ENCODE measurements at regions not wholly inside any gene's neighbourhood (a gene's known extent, or its start where the extent isn't known, plus 50 kb on each side); places are given as distances from the start of the nearest gene placed in this dataset.

GRCh38 chr2:144254342-144255235, 265.3 kb downstream of the ZEB2 start:
- DNase-seq (ENCODE audit: low read depth, low spot score): no peak
- in situ Hi-C loops (cut with HindIII; ENCODE audit: low pct_unique_long_range_greater_than_20kb, low sequenced_read_pairs): no loop called here

- in situ Hi-C loops (cut with HindIII; ENCODE audit: low pct_unique_long_range_greater_than_20kb, low sequenced_read_pairs): no loop called here
- DNase-seq (ENCODE audit: low read depth, low spot score): no peak
These were observed 266.2 kb downstream of the ZEB2 start for GRCh38 chr2:144253743-144254142.

GRCh38 chr2:144252694-144253093, 267.2 kb downstream of the ZEB2 start:
- in situ Hi-C loops (cut with HindIII; ENCODE audit: low pct_unique_long_range_greater_than_20kb, low sequenced_read_pairs): no loop called here
- no peak for DNase-seq (ENCODE audit: low read depth, low spot score)

GRCh38 chr2:144249035-144249637, 270.8 kb downstream of the ZEB2 start:
- in situ Hi-C loops (cut with HindIII; ENCODE audit: low pct_unique_long_range_greater_than_20kb, low sequenced_read_pairs): no loop called here
- DNase-seq (ENCODE audit: low read depth, low spot score): no peak

DNA sequence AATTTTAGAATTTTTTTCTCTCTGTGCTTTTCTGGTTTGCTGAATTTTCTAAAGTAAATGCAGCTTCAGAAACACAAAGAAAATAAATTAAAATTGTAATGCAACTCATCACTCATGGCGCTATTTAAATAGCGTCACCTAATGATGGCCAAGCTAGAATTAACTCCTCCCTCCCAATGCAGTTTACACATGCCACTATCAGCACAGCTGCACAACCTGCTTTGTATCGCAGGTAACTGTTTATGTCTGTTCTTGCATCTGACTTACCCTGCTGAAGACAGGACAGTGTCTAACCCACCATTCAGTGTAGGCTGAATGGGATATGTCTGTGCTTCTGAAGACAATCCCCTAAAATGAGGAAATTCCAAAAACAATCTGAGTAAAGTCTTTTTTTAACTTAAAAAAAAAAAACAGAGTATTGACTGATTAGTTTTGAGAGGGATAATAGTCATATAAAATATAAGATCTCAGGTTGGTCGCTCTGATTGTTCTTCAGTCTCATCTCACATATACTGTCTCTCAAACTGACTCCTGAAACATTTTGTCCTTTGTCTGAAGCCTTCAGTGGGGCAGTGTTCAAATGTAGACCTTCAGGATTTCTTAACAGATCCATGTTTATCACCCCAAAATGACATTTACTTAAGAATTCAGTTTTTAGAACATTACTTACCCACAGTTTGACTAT, 271.4 kb downstream of the ZEB2 start:
- in situ Hi-C loops (cut with HindIII; ENCODE audit: low pct_unique_long_range_greater_than_20kb, low sequenced_read_pairs): no loop called here
- no peak for DNase-seq (ENCODE audit: low read depth, low spot score)

DNA sequence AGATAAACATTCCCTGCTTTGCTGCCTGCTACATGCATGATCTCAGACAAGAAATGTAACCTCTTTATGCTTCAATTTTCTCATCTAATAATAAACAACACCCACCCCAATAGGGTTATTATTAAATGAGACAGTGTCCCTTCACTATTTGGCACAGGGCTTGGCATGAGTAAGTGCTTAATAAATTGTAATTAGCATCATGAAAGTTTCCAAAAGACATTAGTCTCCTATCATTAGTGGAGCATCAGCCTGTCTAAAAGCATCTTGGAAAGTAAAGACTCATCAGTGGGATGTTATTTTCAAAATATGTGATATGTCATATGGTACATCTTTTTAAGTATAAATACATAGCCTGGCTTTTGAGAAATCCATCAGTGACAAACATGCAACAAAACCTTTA, 275.0 kb downstream of the ZEB2 start:
- in situ Hi-C loops (cut with HindIII; ENCODE audit: low pct_unique_long_range_greater_than_20kb, low sequenced_read_pairs): no loop called here

DNA sequence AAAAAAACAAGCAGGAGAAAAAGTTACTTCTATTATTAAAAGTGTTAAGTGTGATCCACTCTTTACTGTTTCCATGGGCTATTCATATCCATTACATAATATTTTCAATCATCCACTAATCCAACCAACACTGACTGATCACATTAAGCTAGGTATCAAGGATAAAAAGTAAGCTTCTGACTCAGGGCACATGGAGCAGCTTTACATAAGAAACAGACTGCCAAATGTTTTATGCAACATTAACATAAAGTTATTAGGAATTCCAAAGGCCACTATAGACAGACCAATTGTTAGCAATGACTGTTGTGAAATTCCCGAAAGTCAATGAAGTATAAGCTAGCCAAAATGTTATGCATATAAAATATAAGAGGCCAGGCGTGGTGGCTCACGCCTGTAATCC, 277.6 kb downstream of the ZEB2 start:
- DNase-seq (ENCODE audit: low read depth, low spot score): no peak
- in situ Hi-C loops (cut with HindIII; ENCODE audit: low pct_unique_long_range_greater_than_20kb, low sequenced_read_pairs): no loop called here

More for the DNA sequence above, 275.0 kb downstream of the ZEB2 start:
- DNase-seq (ENCODE audit: low read depth, low spot score): no peak

- in situ Hi-C loops (cut with HindIII; ENCODE audit: low pct_unique_long_range_greater_than_20kb, low sequenced_read_pairs): no loop called here
- no peak for DNase-seq (ENCODE audit: low read depth, low spot score)
These were observed 278.1 kb downstream of the ZEB2 start for GRCh38 chr2:144241801-144242200.

GRCh38 chr2:144240656-144241339, 279.1 kb downstream of the ZEB2 start:
- no peak for DNase-seq (ENCODE audit: low read depth, low spot score)
- in situ Hi-C loops (cut with HindIII; ENCODE audit: low pct_unique_long_range_greater_than_20kb, low sequenced_read_pairs): no loop called here

DNA sequence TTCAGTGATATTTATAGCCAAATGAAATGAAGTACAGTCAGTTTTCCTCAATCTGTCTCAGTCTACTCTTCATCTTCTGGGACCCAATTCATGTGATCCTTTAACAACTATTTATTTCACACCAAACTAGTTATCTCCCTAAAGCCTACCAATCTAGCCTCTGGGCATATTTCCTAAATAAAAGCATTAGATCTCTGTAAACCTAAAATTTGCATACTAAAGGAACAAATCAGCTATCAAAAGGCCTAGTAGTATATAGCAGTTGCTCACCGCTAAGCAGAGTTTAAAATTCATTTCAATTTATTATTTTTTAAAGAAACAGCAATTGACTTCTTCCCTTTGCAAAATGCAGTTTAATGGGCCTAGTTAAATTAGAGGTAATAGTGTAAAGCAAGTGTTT, 280.2 kb downstream of the ZEB2 start:
- no peak for DNase-seq (ENCODE audit: low read depth, low spot score)
- in situ Hi-C loops (cut with HindIII; ENCODE audit: low pct_unique_long_range_greater_than_20kb, low sequenced_read_pairs): no loop called here

DNA sequence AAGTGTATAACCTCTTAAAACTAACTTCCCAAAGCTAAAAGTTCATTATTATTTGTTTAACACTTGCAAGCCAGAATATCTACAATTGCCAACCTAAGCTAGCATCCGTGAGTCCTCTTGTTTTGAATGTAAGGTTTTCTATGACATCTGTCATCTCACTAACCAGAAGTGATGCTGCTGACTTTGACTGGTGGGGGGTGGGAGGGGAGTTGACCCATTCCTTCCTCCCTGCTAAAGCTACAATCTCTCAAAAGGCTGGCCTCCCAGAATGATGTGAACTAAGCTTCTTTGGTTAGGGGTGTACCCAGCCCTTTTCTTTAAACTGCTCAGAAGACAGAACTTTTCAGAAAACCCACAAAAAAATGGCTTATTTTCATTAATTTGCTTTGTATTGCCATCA, 280.6 kb downstream of the ZEB2 start:
- in situ Hi-C loops (cut with HindIII; ENCODE audit: low pct_unique_long_range_greater_than_20kb, low sequenced_read_pairs): no loop called here
- no peak for DNase-seq (ENCODE audit: low read depth, low spot score)

GRCh38 chr2:144237830-144238627, 281.9 kb downstream of the ZEB2 start:
- DNase-seq (ENCODE audit: low read depth, low spot score): no peak
- in situ Hi-C loops (cut with HindIII; ENCODE audit: low pct_unique_long_range_greater_than_20kb, low sequenced_read_pairs): no loop called here

DNA sequence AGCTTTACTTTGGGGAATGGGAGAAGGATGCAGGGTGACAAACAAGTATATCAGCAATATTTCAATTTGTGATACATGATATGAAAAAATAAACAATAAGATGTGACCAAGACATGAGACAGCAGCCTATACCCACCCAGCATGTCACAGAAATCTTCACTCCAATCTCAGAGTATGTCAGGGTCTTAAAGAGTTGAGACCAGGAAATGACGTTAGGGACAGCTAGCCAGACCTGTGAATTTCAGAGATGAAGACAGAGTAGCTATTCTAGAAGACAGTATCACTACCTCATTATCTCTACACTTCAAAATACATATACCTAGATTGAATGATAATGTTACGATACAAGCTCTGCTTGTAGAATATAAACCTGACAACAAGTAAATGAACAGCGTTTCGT, 282.8 kb downstream of the ZEB2 start:
- DNase-seq (ENCODE audit: low read depth, low spot score): no peak
- in situ Hi-C loops (cut with HindIII; ENCODE audit: low pct_unique_long_range_greater_than_20kb, low sequenced_read_pairs): no loop called here

DNA sequence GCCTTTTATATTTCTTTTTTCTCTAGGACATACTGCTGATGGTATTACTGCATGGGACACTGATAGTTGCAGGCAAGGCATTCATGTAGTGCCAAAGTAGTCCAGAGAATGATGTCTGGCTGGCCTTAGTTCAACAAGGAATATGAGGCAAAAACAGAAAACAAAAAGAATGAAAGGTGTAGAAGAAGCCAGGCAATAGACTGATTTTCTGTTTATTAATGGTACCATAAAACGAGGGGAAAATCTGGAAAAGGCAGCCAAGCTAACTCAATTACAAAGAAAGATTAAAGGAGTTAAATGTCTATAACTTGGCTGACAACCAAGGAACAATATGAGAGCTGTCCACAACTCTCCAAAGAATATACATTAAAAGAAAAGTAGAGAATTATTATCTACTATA, 284.9 kb downstream of the ZEB2 start:
- no peak for DNase-seq (ENCODE audit: low read depth, low spot score)
- in situ Hi-C loops (cut with HindIII; ENCODE audit: low pct_unique_long_range_greater_than_20kb, low sequenced_read_pairs): no loop called here

GRCh38 chr2:144234542-144234871, 285.4 kb downstream of the ZEB2 start:
- in situ Hi-C loops (cut with HindIII; ENCODE audit: low pct_unique_long_range_greater_than_20kb, low sequenced_read_pairs): no loop called here
- no peak for DNase-seq (ENCODE audit: low read depth, low spot score)

GRCh38 chr2:144233733-144234541, 286.0 kb downstream of the ZEB2 start:
- in situ Hi-C loops (cut with HindIII; ENCODE audit: low pct_unique_long_range_greater_than_20kb, low sequenced_read_pairs): no loop called here

DNA sequence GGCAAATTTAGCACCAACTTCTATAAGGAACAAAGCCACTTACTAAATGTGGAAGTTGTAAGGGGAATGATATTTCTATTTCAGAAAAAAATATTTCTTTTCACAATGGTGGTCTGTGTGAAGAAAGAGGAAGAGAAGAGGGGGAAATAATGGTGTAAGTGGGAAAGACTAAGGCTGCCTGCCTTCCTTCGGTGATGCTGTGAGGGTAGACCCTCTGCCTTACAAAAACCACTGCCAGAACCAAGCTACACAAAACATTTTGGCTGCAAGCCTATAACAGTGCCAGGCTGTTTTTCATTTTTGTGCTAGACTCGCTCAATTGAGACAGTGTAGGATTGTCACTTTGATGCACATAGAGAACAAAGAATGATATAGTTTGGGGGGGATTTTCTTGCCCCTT, 286.6 kb downstream of the ZEB2 start:
- in situ Hi-C loops (cut with HindIII; ENCODE audit: low pct_unique_long_range_greater_than_20kb, low sequenced_read_pairs): no loop called here
- no peak for DNase-seq (ENCODE audit: low read depth, low spot score)

More at GRCh38 chr2:144233733-144234541, 286.0 kb downstream of the ZEB2 start:
- DNase-seq (ENCODE audit: low read depth, low spot score): no peak

Measured in SK-MEL-5 (cell line).